ENCODE measurements at regions not wholly inside any gene's neighbourhood (a gene's known extent, or its start where the extent isn't known, plus 50 kb on each side); places are given as distances from the start of the nearest gene placed in this dataset.

GRCh38 chr3:99479768-99480167, 158.6 kb upstream of the COL8A1 start:
- Histone ChIP-seq H3K27ac (ENCODE audit: low read length) (no peak overlapping the region), H3K9me2 (ENCODE audit: insufficient read depth, low read length) (no peaks in the 10 kb centered on the region), H3K9ac (ENCODE audit: low read length) (no peak overlapping the region), H3K79me2 (replicated peaks; ENCODE audit: insufficient read depth, low read length) (no peaks in the 10 kb centered on the region), H3K27me3 (ENCODE audit: insufficient read depth, low read depth, low read length) (no peaks in the 10 kb centered on the region), H3F3A (ENCODE audit: insufficient read depth, low read length, poor library complexity, severe bottlenecking) (no peaks in the 10 kb centered on the region), H4K20me1 (ENCODE audit: insufficient read depth) (no peaks in the 10 kb centered on the region), H2AFZ (ENCODE audit: low read depth, low read length) (no peak overlapping the region), H3K36me3 (ENCODE audit: insufficient read depth, low read length) (no peaks in the 10 kb centered on the region), H3K9me3 (ENCODE audit: low read length) (no peaks in the 10 kb centered on the region), H3K4me2 (ENCODE audit: low read length) (no peak overlapping the region), H3K4me3 (ENCODE audit: low read length) (no peak overlapping the region)
- no peak for TF ChIP-seq EP300 (conservative IDR thresholded peaks at IDR 0.05; ENCODE audit: poor library complexity, severe bottlenecking)
- TF ChIP-seq POLR2AphosphoS5 (IDR thresholded peaks at IDR 0.05) = no peak
- TF ChIP-seq REST (IDR thresholded peaks at IDR 0.05; ENCODE audit: borderline replicate concordance) = no peak
- no peak for TF ChIP-seq MXI1 (conservative IDR thresholded peaks at IDR 0.05; ENCODE audit: poor library complexity, severe bottlenecking)
- TF ChIP-seq CTCF (IDR thresholded peaks at IDR 0.05; ENCODE audit: poor library complexity, severe bottlenecking) = no peak
- TF ChIP-seq EZH2 (IDR thresholded peaks at IDR 0.05; ENCODE audit: borderline replicate concordance, insufficient read depth, low read length, poor library complexity, severe bottlenecking) = no peak
- TF ChIP-seq TAF1 (IDR thresholded peaks at IDR 0.05; ENCODE audit: low read depth) = no peak
- no peak for TF ChIP-seq SMC3 (conservative IDR thresholded peaks at IDR 0.05; ENCODE audit: poor library complexity)
- TF ChIP-seq RAD21 (conservative IDR thresholded peaks at IDR 0.05) = no peak

GRCh38 chr3:99477650-99478049, 160.7 kb upstream of the COL8A1 start:
- Histone ChIP-seq H2AFZ (ENCODE audit: low read depth, low read length) (no peak overlapping the region), H3K4me2 (ENCODE audit: low read length) (no peak overlapping the region), H4K20me1 (ENCODE audit: insufficient read depth) (no peaks in the 10 kb centered on the region), H3K9me3 (ENCODE audit: low read length) (no peaks in the 10 kb centered on the region), H3K27me3 (ENCODE audit: insufficient read depth, low read depth, low read length) (no peaks in the 10 kb centered on the region), H3K9ac (ENCODE audit: low read length) (no peak overlapping the region), H3K36me3 (ENCODE audit: insufficient read depth, low read length) (no peaks in the 10 kb centered on the region), H3K4me3 (ENCODE audit: low read length) (no peak overlapping the region), H3K79me2 (replicated peaks; ENCODE audit: insufficient read depth, low read length) (no peaks in the 10 kb centered on the region), H3K9me2 (ENCODE audit: insufficient read depth, low read length) (no peaks in the 10 kb centered on the region), H3F3A (ENCODE audit: insufficient read depth, low read length, poor library complexity, severe bottlenecking) (no peaks in the 10 kb centered on the region), H3K27ac (ENCODE audit: low read length) (no peak overlapping the region)
- TF ChIP-seq RAD21 (conservative IDR thresholded peaks at IDR 0.05) (no peak), CTCF (IDR thresholded peaks at IDR 0.05; ENCODE audit: poor library complexity, severe bottlenecking) (no peak), REST (IDR thresholded peaks at IDR 0.05; ENCODE audit: borderline replicate concordance) (no peak), SMC3 (conservative IDR thresholded peaks at IDR 0.05; ENCODE audit: poor library complexity) (no peak), EZH2 (IDR thresholded peaks at IDR 0.05; ENCODE audit: borderline replicate concordance, insufficient read depth, low read length, poor library complexity, severe bottlenecking) (no peak), EP300 (conservative IDR thresholded peaks at IDR 0.05; ENCODE audit: poor library complexity, severe bottlenecking) (no peak), POLR2AphosphoS5 (IDR thresholded peaks at IDR 0.05) (no peak), TAF1 (IDR thresholded peaks at IDR 0.05; ENCODE audit: low read depth) (no peak), MXI1 (conservative IDR thresholded peaks at IDR 0.05; ENCODE audit: poor library complexity, severe bottlenecking) (no peak)

All from neural cell (in vitro differentiated cells).